ENCODE measurements at regions not wholly inside any gene's neighbourhood (a gene's known extent, or its start where the extent isn't known, plus 50 kb on each side); places are given as distances from the start of the nearest gene placed in this dataset.

DNA sequence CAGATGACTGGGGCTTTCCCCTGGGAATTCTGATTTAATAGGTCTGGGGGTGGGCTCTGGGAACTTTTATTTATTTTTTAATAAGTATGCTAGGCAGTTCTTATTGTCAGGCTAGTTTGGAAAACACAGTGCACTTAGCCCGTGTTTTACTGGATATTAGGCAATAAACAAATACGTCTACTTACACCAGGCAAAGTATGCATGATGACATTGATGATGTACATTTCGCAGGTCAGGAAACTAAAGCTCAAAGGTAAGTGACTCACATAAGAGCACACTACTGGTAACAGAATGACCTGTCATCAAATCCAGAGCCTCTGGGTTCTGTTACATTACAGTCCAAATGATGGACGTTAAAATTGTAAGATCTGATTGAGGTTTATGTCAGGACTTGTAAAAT, 144.4 kb upstream of the EXOC2 start:
- CTCF ChIA-PET, result no interaction called here
- no peaks in the 10 kb centered on the region for H3K79me2 ChIP-seq (ENCODE audit: insufficient read depth, low read length)
- peaks cover 0 to 11% of the 10 kb centered on the region in 2 experiments; a peak in 3 of 4 replicates for H3K4me1 ChIP-seq (ENCODE audit: control insufficient read depth in 1 of 2, insufficient read depth in 2 of 2, low read length in 2 of 2)
- H3K4me3 ChIP-seq (replicated peaks in 1 of 2; ENCODE audit: low read depth in 1 of 2, low read length in 2 of 2), result no peak overlapping the region
- no peaks in the 10 kb centered on the region for H3K36me3 ChIP-seq (ENCODE audit: control insufficient read depth in 1 of 2, insufficient read depth in 2 of 2, low read length in 2 of 2)
- no peak overlapping the region for H3K27ac ChIP-seq (ENCODE audit: low read depth, low read length)
- H3K9me2 ChIP-seq (ENCODE audit: insufficient read depth), result no peaks in the 10 kb centered on the region
- no peak overlapping the region for H2AFZ ChIP-seq (ENCODE audit: low read depth, low read length, poor library complexity, severe bottlenecking)
- RAD21 ChIA-PET (ENCODE audit: low non-redundant PET in 1 of 2, low total read pairs in 2 of 2, uncharacterized antibody in 2 of 2, unreplicated experiment in 2 of 2), result no interaction called here
- H3K9ac ChIP-seq (ENCODE audit: low read length), result no peak overlapping the region
- no peaks in the 10 kb centered on the region for H4K20me1 ChIP-seq (ENCODE audit: insufficient read depth)
- DNase-seq (ENCODE audit: low read depth, low spot score) (no peak), ATAC-seq (no peak)
- TF ChIP-seq ATF3 (IDR thresholded peaks at IDR 0.05) (no peak), EZH2phosphoT487 (IDR thresholded peaks at IDR 0.05; ENCODE audit: borderline replicate concordance) (no peak), JUND (IDR thresholded peaks at IDR 0.05) (no peak), ELF1 (IDR thresholded peaks at IDR 0.05; ENCODE audit: borderline replicate concordance, low read depth) (no peak), POLR2AphosphoS5 (IDR thresholded peaks at IDR 0.05; ENCODE audit: low read depth, low read length) (no peak), SP1 (IDR thresholded peaks at IDR 0.05; ENCODE audit: low read depth) (no peak), EZH2 (IDR thresholded peaks at IDR 0.05) (no peak), RAD21 (IDR thresholded peaks at IDR 0.05; ENCODE audit: low read depth) (no peak), SRF (IDR thresholded peaks at IDR 0.05; ENCODE audit: low read depth) (no peak), ZNF274 (IDR thresholded peaks at IDR 0.05; ENCODE audit: low read depth, low read length) (no peak), POLR2A (IDR thresholded peaks at IDR 0.05; ENCODE audit: borderline replicate concordance, extremely low read depth, insufficient read depth, insufficient read length) (no peak), ZFX (IDR thresholded peaks at IDR 0.05) (no peak), TCF7L2 (IDR thresholded peaks at IDR 0.05; ENCODE audit: borderline replicate concordance, extremely low read depth, insufficient read depth, insufficient read length) (no peak)
- TF ChIP-seq, protein P1, sequence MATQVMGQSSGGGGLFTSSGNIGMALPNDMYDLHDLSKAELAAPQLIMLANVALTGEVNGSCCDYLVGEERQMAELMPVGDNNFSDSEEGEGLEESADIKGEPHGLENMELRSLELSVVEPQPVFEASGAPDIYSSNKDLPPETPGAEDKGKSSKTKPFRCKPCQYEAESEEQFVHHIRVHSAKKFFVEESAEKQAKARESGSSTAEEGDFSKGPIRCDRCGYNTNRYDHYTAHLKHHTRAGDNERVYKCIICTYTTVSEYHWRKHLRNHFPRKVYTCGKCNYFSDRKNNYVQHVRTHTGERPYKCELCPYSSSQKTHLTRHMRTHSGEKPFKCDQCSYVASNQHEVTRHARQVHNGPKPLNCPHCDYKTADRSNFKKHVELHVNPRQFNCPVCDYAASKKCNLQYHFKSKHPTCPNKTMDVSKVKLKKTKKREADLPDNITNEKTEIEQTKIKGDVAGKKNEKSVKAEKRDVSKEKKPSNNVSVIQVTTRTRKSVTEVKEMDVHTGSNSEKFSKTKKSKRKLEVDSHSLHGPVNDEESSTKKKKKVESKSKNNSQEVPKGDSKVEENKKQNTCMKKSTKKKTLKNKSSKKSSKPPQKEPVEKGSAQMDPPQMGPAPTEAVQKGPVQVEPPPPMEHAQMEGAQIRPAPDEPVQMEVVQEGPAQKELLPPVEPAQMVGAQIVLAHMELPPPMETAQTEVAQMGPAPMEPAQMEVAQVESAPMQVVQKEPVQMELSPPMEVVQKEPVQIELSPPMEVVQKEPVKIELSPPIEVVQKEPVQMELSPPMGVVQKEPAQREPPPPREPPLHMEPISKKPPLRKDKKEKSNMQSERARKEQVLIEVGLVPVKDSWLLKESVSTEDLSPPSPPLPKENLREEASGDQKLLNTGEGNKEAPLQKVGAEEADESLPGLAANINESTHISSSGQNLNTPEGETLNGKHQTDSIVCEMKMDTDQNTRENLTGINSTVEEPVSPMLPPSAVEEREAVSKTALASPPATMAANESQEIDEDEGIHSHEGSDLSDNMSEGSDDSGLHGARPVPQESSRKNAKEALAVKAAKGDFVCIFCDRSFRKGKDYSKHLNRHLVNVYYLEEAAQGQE (IDR thresholded peaks at IDR 0.05; ENCODE audit: low read depth), result no peak
- intact Hi-C loops (cut with micrococcal nuclease), result no loop called here
- H3K4me2 ChIP-seq (ENCODE audit: low read length), result no peak overlapping the region
- POLR2A ChIA-PET, result no interaction called here
- no peaks in the 10 kb centered on the region for H3K27me3 ChIP-seq (ENCODE audit: insufficient read depth, low read length)
- BruUV-seq (replicated peaks), result no TSS peak
- H3K9me3 ChIP-seq (ENCODE audit: control insufficient read depth in 1 of 2, insufficient read depth in 1 of 2, low read depth in 1 of 2, low read length in 2 of 2), result no peaks in the 10 kb centered on the region
